ENCODE measurements at regions not wholly inside any gene's neighbourhood (a gene's known extent, or its start where the extent isn't known, plus 50 kb on each side); places are given as distances from the start of the nearest gene placed in this dataset.

GRCh38 chr5:142421621-142422397 is 97.0 kb upstream of the SPRY4 start:
- TF ChIP-seq CTCF (IDR thresholded peaks at IDR 0.05 in 8 of 11, conservative IDR thresholded peaks at IDR 0.05 in 3 of 11) (no peak), POLR2A (IDR thresholded peaks at IDR 0.05) (no peak)
